ENCODE measurements at regions not wholly inside any gene's neighbourhood (a gene's known extent, or its start where the extent isn't known, plus 50 kb on each side); places are given as distances from the start of the nearest gene placed in this dataset.
"Not testable (repeated sequence)": the region's sequence is repeated elsewhere in the genome, so short reads cannot be mapped to it uniquely, and the experiment has no call there.

GRCh38 chr3:80734920-80735319 is 967.1 kb upstream of the ROBO1 start:
- no peak for DNase-seq (ENCODE audit: low spot score)

- DNase-seq (ENCODE audit: low spot score) = no peak
Measured at GRCh38 chr3:80734483-80734882, 966.7 kb upstream of the ROBO1 start.

- no peak for DNase-seq (ENCODE audit: low spot score)
Measured at GRCh38 chr3:80733522-80734176, 965.9 kb upstream of the ROBO1 start.

GRCh38 chr3:80727561-80727960 is 959.8 kb upstream of the ROBO1 start:
- not testable (repeated sequence) for DNase-seq (ENCODE audit: low spot score)

- DNase-seq (ENCODE audit: low spot score) = not testable (repeated sequence)
Measured at GRCh38 chr3:80709597-80710322, 942.0 kb upstream of the ROBO1 start.

GRCh38 chr3:80705290-80705689 is 937.5 kb upstream of the ROBO1 start:
- DNase-seq (ENCODE audit: low spot score) = no peak

- no peak for DNase-seq (ENCODE audit: low spot score)
Measured at GRCh38 chr3:80701349-80701748, 933.6 kb upstream of the ROBO1 start.

GRCh38 chr3:80697291-80697690 is 929.5 kb upstream of the ROBO1 start:
- DNase-seq (ENCODE audit: low spot score) = no peak

GRCh38 chr3:80696280-80696679 is 928.5 kb upstream of the ROBO1 start:
- no peak for DNase-seq (ENCODE audit: low spot score)

- no peak for DNase-seq (ENCODE audit: low spot score)
Measured at GRCh38 chr3:80688814-80689213, 921.0 kb upstream of the ROBO1 start.

GRCh38 chr3:80682951-80683350 is 915.2 kb upstream of the ROBO1 start:
- DNase-seq (ENCODE audit: low spot score) = no peak

- DNase-seq (ENCODE audit: low spot score) = no peak
Measured at GRCh38 chr3:80682235-80682634, 914.4 kb upstream of the ROBO1 start.

GRCh38 chr3:80677796-80678195 is 910.0 kb upstream of the ROBO1 start:
- no peak for DNase-seq (ENCODE audit: low spot score)

GRCh38 chr3:80676866-80677265 is 909.1 kb upstream of the ROBO1 start:
- DNase-seq (ENCODE audit: low spot score) = no peak

- no peak for DNase-seq (ENCODE audit: low spot score)
Measured at GRCh38 chr3:80676261-80676660, 908.5 kb upstream of the ROBO1 start.

GRCh38 chr3:80675790-80676189 is 908.0 kb upstream of the ROBO1 start:
- DNase-seq (ENCODE audit: low spot score) = no peak

- DNase-seq (ENCODE audit: low spot score) = no peak
Measured at GRCh38 chr3:80668600-80669294, 900.9 kb upstream of the ROBO1 start.

GRCh38 chr3:80668100-80668499 is 900.3 kb upstream of the ROBO1 start:
- DNase-seq (ENCODE audit: low spot score) = no peak

- no peak for DNase-seq (ENCODE audit: low spot score)
Measured at GRCh38 chr3:80663426-80663825, 895.6 kb upstream of the ROBO1 start.

- no peak for DNase-seq (ENCODE audit: low spot score)
Measured at GRCh38 chr3:80655216-80655615, 887.4 kb upstream of the ROBO1 start.

GRCh38 chr3:80649170-80649569 is 881.4 kb upstream of the ROBO1 start:
- DNase-seq (ENCODE audit: low spot score) = no peak

- no peak for DNase-seq (ENCODE audit: low spot score)
Measured at GRCh38 chr3:80643421-80643820, 875.6 kb upstream of the ROBO1 start.
